K562 (cell line): ENCODE measurements at regions not wholly inside any gene's neighbourhood (a gene's known extent, or its start where the extent isn't known, plus 50 kb on each side); places are given as distances from the start of the nearest gene placed in this dataset.

ENCODE experiments used
- AFF4 ChIP-seq: sonication (generic); formaldehyde crosslinking; IDR thresholded peaks from 2 replicates; pipeline ENCODE4 v1.8.0; 2023; ENCODE audit warnings: mild to moderate bottlenecking, missing genetic modification reagents
- BRF1 ChIP-seq: IDR thresholded peaks from 3 replicates; pipeline ENCODE4 v1.6.1; 2011; ENCODE audit warnings: borderline replicate concordance, mild to moderate bottlenecking; ENCODE audit not compliant: insufficient read length; ENCODE audit errors: extremely low read depth
- CEBPZ ChIP-seq: fragments of 150-350 bp; IDR thresholded peaks from 2 replicates; pipeline ENCODE4 v1.6.1; 2014; ENCODE audit warnings: low read depth, mild to moderate bottlenecking, low read length, borderline replicate concordance
- COPS2 ChIP-seq: fragments of 450-650 bp; conservative IDR thresholded peaks from 2 replicates; pipeline ENCODE4 v1.6.1; 2016; ENCODE audit warnings: mild to moderate bottlenecking, moderate library complexity
- CSDE1 ChIP-seq, 2 experiments: fragments of 450-650 bp; IDR thresholded peaks; 2 replicates each; pipeline ENCODE4 v1.6.1; 2016; ENCODE audit warnings: mild to moderate bottlenecking in 1 of 2
- ETV6 ChIP-seq, 3 experiments: fragments of 150-350 bp in 1 of 3; sonication (generic) in 1 of 3; formaldehyde crosslinking in 1 of 3; IDR thresholded peaks; 2 replicates each; pipeline versions ENCODE4 v1.6.1 to v1.8.0; 2014 to 2022; ENCODE audit warnings: borderline replicate concordance in 2 of 3, low read depth in 2 of 3, antibody characterized with exemption in 1 of 3, low read length in 1 of 3, mild to moderate bottlenecking in 1 of 3, missing genetic modification reagents in 1 of 3
- HMG20B ChIP-seq: fragments of 250-450 bp; sonication (Bioruptor Pico); IDR thresholded peaks from 2 replicates; pipeline ENCODE4 v1.5.0; 2021; ENCODE audit warnings: mild to moderate bottlenecking
- L3MBTL2 ChIP-seq: fragments of 450-650 bp; IDR thresholded peaks from 2 replicates; pipeline ENCODE4 v1.6.1; 2016; ENCODE audit warnings: mild to moderate bottlenecking, moderate library complexity
- PBX2 ChIP-seq, 2 experiments: IDR thresholded peaks in 1 of 2; conservative IDR thresholded peaks in 1 of 2; 2 replicates each; pipeline ENCODE4 v1.6.1; 2016; ENCODE audit warnings: low read depth in 2 of 2, mild to moderate bottlenecking in 1 of 2, missing compliant biosample characterization in 1 of 2, missing genetic modification characterization in 1 of 2, moderate library complexity in 1 of 2
- PML ChIP-seq: IDR thresholded peaks from 2 replicates; pipeline ENCODE4 v1.6.1; 2012; ENCODE audit warnings: low read length, inconsistent platforms
- PRPF4 ChIP-seq: fragments of 200-400 bp; formaldehyde crosslinking; IDR thresholded peaks from one replicate; pipeline ENCODE4 v1.6.1; 2017; ENCODE audit warnings: low read length, low read depth, mild to moderate bottlenecking; ENCODE audit not compliant: insufficient read depth, poor library complexity, severe bottlenecking
- TCF7L2 ChIP-seq: fragments of 150-350 bp; IDR thresholded peaks from 2 replicates; pipeline ENCODE4 v1.6.1; 2016; ENCODE audit warnings: low read depth, mild to moderate bottlenecking, low read length, moderate library complexity
- YY1 ChIP-seq, 3 experiments: IDR thresholded peaks; 2 replicates each; pipeline ENCODE4 v1.6.1; 2011; ENCODE audit warnings: low read length in 2 of 3, mild to moderate bottlenecking in 2 of 3, moderate library complexity in 2 of 3, borderline replicate concordance in 1 of 3, control low read depth in 1 of 3, low read depth in 1 of 3; ENCODE audit not compliant: insufficient read depth in 3 of 3, insufficient replicate concordance in 2 of 3, control insufficient read depth in 1 of 3, insufficient read length in 1 of 3; ENCODE audit errors: extremely low read depth in 1 of 3
- ZBTB43 ChIP-seq: sonication (generic); formaldehyde crosslinking; IDR thresholded peaks from 2 replicates; pipeline ENCODE4 v1.8.0; 2023; ENCODE audit warnings: mild to moderate bottlenecking, missing genetic modification reagents

- TF ChIP-seq BRF1 (peak; percentile 24), TCF7L2 (no peak), CEBPZ (no peak), CSDE1 (IDR thresholded peaks at IDR 0.05) (peak in 1 of 2 experiments; percentile 71; a peak in 1 of 4 replicates), YY1 (IDR thresholded peaks at IDR 0.05; ENCODE audit: borderline replicate concordance in 1 of 3, control insufficient read depth in 1 of 3, extremely low read depth in 1 of 3, insufficient read depth in 3 of 3, insufficient read length in 1 of 3, insufficient replicate concordance in 2 of 3, low read depth in 1 of 3, low read length in 2 of 3) (no peak), AFF4 (CRISPR knock-in tag) (no peak), PML (0 out of 2 replicates have a peak, but pooled peaks have one; percentile 22), HMG20B (no peak), ZBTB43 (CRISPR knock-in tag) (no peak), PBX2 (CRISPR knock-in tag; IDR thresholded peaks at IDR 0.05; ENCODE audit: low read depth) (no peak), PBX2 (tag; conservative IDR thresholded peaks at IDR 0.05; ENCODE audit: low read depth) (no peak), L3MBTL2 (peak; percentile 77), COPS2 (no peak), PRPF4 (no peak), ETV6 (IDR thresholded peaks at IDR 0.05; ENCODE audit: borderline replicate concordance in 1 of 2, low read depth in 2 of 2, low read length in 1 of 2) (peak in 1 of 2 experiments; percentile 37; a peak in 1 of 4 replicates), ETV6 (CRISPR knock-in tag; IDR thresholded peaks at IDR 0.05; ENCODE audit: borderline replicate concordance) (no peak)
These were observed 134.2 kb downstream of the TRIM27 start (continued) for GRCh38 chr6:28789553-28790083.
